ENCODE measurements at regions not wholly inside any gene's neighbourhood (a gene's known extent, or its start where the extent isn't known, plus 50 kb on each side); places are given as distances from the start of the nearest gene placed in this dataset.

DNA sequence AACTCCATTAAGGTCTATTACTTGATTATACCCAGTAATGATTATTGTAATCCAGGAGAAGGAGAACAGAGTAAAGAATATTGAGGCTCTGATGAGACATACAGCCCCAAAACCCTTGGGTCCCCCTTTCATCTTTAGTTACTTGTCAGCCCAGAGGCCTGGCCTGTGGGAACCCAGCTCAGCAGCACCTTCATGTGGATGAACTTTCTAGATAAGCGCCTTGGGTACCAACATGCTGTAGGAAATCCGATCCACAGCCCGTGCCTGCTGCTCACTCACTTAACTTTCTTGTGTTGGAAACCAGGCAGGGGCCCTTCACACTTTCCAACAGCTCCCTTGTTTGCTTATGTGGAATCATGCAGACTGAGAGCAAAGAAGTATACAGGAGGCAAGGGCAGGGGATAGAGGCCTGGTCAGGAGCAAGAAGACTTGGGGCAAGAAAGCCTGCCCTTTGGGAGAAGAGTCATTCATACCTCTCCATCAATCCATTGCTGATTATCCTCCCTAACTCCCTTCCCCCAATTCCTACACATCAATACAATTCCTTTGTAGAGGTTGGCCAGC lies 64.0 kb upstream of the SOX9 start:
- TF ChIP-seq, protein P1, sequence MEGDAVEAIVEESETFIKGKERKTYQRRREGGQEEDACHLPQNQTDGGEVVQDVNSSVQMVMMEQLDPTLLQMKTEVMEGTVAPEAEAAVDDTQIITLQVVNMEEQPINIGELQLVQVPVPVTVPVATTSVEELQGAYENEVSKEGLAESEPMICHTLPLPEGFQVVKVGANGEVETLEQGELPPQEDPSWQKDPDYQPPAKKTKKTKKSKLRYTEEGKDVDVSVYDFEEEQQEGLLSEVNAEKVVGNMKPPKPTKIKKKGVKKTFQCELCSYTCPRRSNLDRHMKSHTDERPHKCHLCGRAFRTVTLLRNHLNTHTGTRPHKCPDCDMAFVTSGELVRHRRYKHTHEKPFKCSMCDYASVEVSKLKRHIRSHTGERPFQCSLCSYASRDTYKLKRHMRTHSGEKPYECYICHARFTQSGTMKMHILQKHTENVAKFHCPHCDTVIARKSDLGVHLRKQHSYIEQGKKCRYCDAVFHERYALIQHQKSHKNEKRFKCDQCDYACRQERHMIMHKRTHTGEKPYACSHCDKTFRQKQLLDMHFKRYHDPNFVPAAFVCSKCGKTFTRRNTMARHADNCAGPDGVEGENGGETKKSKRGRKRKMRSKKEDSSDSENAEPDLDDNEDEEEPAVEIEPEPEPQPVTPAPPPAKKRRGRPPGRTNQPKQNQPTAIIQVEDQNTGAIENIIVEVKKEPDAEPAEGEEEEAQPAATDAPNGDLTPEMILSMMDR (conservative IDR thresholded peaks at IDR 0.05; ENCODE audit: low read length) = no peak
- TF ChIP-seq EZH2phosphoT487 (IDR thresholded peaks at IDR 0.05; ENCODE audit: borderline replicate concordance) = no peak

Measured in Loucy (cell line).